Activated CD8-positive, alpha-beta memory T cell treated with anti-CD3 and anti-CD28 coated beads, Interleukin-2, amount 10 ng/mL, durations not matched to agents 7 days and 5 days (primary cell): ENCODE measurements at regions not wholly inside any gene's neighbourhood (a gene's known extent, or its start where the extent isn't known, plus 50 kb on each side); places are given as distances from the start of the nearest gene placed in this dataset.

Experiments
- ATAC-seq: fragments of 150-1000 bp; cut with Tn5 transposase; one replicate; pipeline ENCODE4 v1.10.0; 2021; ENCODE audit warnings: moderate library complexity
- CTCF ChIA-PET: fragments of 350-600 bp; sonication (Branson Sonifier 250); formaldehyde crosslinking; loops from one replicate; lab custom pipeline; 2021; ENCODE audit warnings: antibody characterized with exemption; lab: Charles Lee
- DNase-seq: peaks from one replicate; pipeline ENCODE4 v3.0.0-alpha.2; 2020
- H3K27ac Mint-ChIP-seq: one replicate; pipeline ENCODE4 v1.8.0; 2021; ENCODE audit warnings: mild to moderate bottlenecking, mixed read lengths
- H3K27me3 Mint-ChIP-seq: one replicate; pipeline ENCODE4 v1.8.0; 2021; ENCODE audit warnings: mixed read lengths
- H3K36me3 Mint-ChIP-seq: one replicate; pipeline ENCODE4 v1.8.0; 2021; ENCODE audit warnings: mild to moderate bottlenecking, mixed read lengths
- H3K4me1 Mint-ChIP-seq: one replicate; pipeline ENCODE4 v1.8.0; 2021; ENCODE audit warnings: mixed read lengths
- H3K4me3 Mint-ChIP-seq: one replicate; pipeline ENCODE4 v1.8.0; 2021; ENCODE audit warnings: mild to moderate bottlenecking, moderate library complexity, mixed read lengths
- H3K9me3 Mint-ChIP-seq: one replicate; pipeline ENCODE4 v1.8.0; 2022; ENCODE audit warnings: low read depth, mixed read lengths

GRCh38 chr13:107361666-107362065, 793.7 kb upstream of the ARGLU1 start:
- no peak for ATAC-seq
- Mint-ChIP-seq H3K27ac (no peak overlapping the region), H3K27me3 (no peaks in the 10 kb centered on the region), H3K9me3 (peaks cover 7% of the 10 kb centered on the region), H3K4me3 (no peak overlapping the region), H3K36me3 (no peaks in the 10 kb centered on the region), H3K4me1 (no peaks in the 10 kb centered on the region)
- no peak for DNase-seq
- CTCF ChIA-PET, result no interaction called here

DNA sequence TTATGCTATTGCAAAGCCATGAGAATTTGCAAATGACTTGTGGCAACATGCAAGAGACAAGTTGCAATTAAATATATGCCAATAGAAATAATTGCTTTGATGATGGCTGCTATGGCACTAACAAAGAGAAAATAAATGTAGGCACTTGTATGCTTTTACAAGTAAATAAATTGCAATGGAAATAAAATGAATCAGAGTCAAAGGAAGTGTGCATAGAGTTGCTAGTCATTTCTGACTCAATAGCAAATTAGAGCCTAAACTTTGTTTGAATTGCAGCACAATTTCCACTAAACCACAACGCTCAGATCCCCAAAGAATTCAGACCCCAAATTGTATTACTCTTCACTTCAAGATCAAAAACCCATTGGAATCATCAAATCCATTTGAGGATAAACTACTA, 792.1 kb upstream of the ARGLU1 start:
- CTCF ChIA-PET, result interaction anchor here (0.6 kb wide), 1 partner anchor 205 kb away, joined by 3 read pairs; no protein-coding TSS in a partner anchor
- H3K36me3 Mint-ChIP-seq, result no peaks in the 10 kb centered on the region
- DNase-seq, result no peak
- H3K27me3 Mint-ChIP-seq, result no peaks in the 10 kb centered on the region
- no peaks in the 10 kb centered on the region for H3K4me1 Mint-ChIP-seq
- no peak for ATAC-seq
- H3K9me3 Mint-ChIP-seq, result peaks cover 5% of the 10 kb centered on the region
- H3K27ac Mint-ChIP-seq, result no peak overlapping the region
- no peak overlapping the region for H3K4me3 Mint-ChIP-seq

GRCh38 chr13:107358866-107359265, 790.9 kb upstream of the ARGLU1 start:
- DNase-seq, result no peak
- Mint-ChIP-seq H3K27ac (no peak overlapping the region), H3K36me3 (no peaks in the 10 kb centered on the region), H3K27me3 (no peaks in the 10 kb centered on the region), H3K4me3 (no peak overlapping the region), H3K4me1 (no peaks in the 10 kb centered on the region), H3K9me3 (peaks cover 8% of the 10 kb centered on the region)
- CTCF ChIA-PET, result no interaction called here
- ATAC-seq, result no peak

DNA sequence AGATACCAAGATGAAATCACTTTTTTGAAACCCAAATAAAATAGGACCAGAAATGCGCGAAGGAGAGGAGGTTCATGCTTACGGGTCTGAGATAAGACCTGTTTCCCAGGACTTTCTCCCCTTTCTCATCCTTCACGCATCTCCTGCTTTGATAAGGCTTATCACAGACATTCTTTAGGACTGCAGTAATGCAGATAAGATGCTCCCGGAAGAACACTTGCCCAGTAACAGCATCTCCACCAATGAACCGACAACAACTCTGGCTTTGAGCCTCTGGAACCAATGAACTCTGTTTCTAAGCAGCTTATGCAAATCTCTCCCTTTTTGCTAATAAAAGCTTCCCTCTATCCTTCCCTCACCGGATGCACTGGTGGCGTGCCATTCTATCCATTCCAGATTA, 783.4 kb upstream of the ARGLU1 start:
- H3K4me1 Mint-ChIP-seq, result no peaks in the 10 kb centered on the region
- no peaks in the 10 kb centered on the region for H3K27me3 Mint-ChIP-seq
- H3K27ac Mint-ChIP-seq, result no peak overlapping the region
- H3K9me3 Mint-ChIP-seq, result peaks cover 3% of the 10 kb centered on the region
- ATAC-seq (no peak), DNase-seq (no peak)
- CTCF ChIA-PET, result no interaction called here
- H3K36me3 Mint-ChIP-seq, result no peaks in the 10 kb centered on the region
- H3K4me3 Mint-ChIP-seq, result no peak overlapping the region

GRCh38 chr13:107348925-107349324, 781.0 kb upstream of the ARGLU1 start:
- no peak for DNase-seq
- peaks cover under 1% of the 10 kb centered on the region for H3K9me3 Mint-ChIP-seq
- no peaks in the 10 kb centered on the region for H3K27me3 Mint-ChIP-seq
- no peak overlapping the region for H3K27ac Mint-ChIP-seq
- CTCF ChIA-PET, result no interaction called here
- no peaks in the 10 kb centered on the region for H3K36me3 Mint-ChIP-seq
- no peak for ATAC-seq
- H3K4me1 Mint-ChIP-seq, result no peaks in the 10 kb centered on the region
- no peak overlapping the region for H3K4me3 Mint-ChIP-seq

- Mint-ChIP-seq H3K27ac (no peak overlapping the region), H3K4me1 (no peaks in the 10 kb centered on the region), H3K36me3 (no peaks in the 10 kb centered on the region), H3K4me3 (no peak overlapping the region), H3K9me3 (peaks cover 5% of the 10 kb centered on the region), H3K27me3 (no peaks in the 10 kb centered on the region)
- DNase-seq (no peak), ATAC-seq (no peak)
- CTCF ChIA-PET, result no interaction called here
Measured at GRCh38 chr13:107348471-107348870, 780.5 kb upstream of the ARGLU1 start.

DNA sequence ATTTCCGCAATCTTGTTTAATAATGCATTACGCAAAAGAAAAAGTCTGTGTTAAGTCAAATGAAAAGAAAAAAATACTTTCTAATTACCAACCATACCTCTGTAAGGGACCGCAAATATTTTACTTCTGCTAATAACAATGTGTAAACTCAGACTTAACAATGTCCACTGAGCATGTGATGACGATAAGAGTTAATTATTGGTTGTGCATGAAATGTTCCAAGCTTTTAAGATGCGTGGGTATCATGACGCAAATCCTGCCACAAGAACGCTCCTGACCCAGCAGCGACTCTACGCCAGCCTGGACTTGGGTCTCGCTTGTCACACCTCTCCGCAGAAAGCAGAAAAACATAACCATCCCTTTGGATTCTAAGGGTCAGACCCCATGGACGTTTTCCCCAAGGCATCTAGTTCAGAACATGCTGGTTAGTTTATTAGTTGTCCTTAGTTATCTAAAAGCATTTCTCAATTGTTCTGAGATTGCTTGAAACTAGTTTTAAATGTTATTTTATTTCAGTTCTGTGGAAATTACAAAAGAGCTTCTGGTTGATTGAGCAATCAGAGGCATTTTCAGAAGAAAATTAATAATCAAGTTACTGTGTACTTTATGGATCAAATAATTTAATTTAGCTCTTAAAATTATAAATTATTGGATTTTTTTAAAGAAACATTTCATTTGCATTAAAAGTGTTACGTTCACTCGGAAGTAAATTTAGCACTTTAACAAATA, 779.9 kb upstream of the ARGLU1 start:
- no peak overlapping the region for H3K27ac Mint-ChIP-seq
- peaks cover 8% of the 10 kb centered on the region for H3K9me3 Mint-ChIP-seq
- ATAC-seq, result no peak
- no peaks in the 10 kb centered on the region for H3K4me1 Mint-ChIP-seq
- no peak overlapping the region for H3K4me3 Mint-ChIP-seq
- CTCF ChIA-PET, result no interaction called here
- DNase-seq, result no peak
- no peaks in the 10 kb centered on the region for H3K27me3 Mint-ChIP-seq
- H3K36me3 Mint-ChIP-seq, result no peaks in the 10 kb centered on the region

GRCh38 chr13:107342747-107343146, 774.8 kb upstream of the ARGLU1 start:
- no peaks in the 10 kb centered on the region for H3K36me3 Mint-ChIP-seq
- no peak overlapping the region for H3K4me3 Mint-ChIP-seq
- DNase-seq, result no peak
- H3K9me3 Mint-ChIP-seq, result peaks cover 10% of the 10 kb centered on the region
- no peak for ATAC-seq
- no peaks in the 10 kb centered on the region for H3K27me3 Mint-ChIP-seq
- no peaks in the 10 kb centered on the region for H3K4me1 Mint-ChIP-seq
- H3K27ac Mint-ChIP-seq, result no peak overlapping the region
- CTCF ChIA-PET, result no interaction called here

- CTCF ChIA-PET, result no interaction called here
- no peak for ATAC-seq
Measured at GRCh38 chr13:107339209-107339608, 771.3 kb upstream of the ARGLU1 start.

DNA sequence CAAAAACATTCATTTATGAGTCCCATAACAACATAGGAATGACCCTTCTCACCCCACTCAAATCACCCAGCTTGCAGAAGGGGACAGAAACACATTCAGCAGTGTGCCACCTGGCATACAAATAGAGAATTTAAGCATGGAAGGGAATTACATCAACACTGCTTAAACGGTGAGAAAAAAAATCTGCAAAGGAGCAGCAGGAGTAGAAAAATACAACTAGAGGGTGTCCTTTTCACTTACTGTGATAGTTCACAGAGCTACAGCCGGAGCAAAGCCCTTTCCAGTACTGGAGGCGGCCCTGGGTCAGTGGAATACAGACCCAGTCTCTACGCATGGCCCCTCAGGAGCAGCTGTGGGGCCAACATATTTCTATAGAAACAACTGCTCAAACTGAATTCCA, 764.3 kb upstream of the ARGLU1 start:
- CTCF ChIA-PET, result no interaction called here
- peaks cover 2% of the 10 kb centered on the region for H3K9me3 Mint-ChIP-seq
- H3K4me1 Mint-ChIP-seq, result no peaks in the 10 kb centered on the region
- no peaks in the 10 kb centered on the region for H3K36me3 Mint-ChIP-seq
- H3K27ac Mint-ChIP-seq, result no peak overlapping the region
- no peaks in the 10 kb centered on the region for H3K27me3 Mint-ChIP-seq
- DNase-seq (no peak), ATAC-seq (no peak)
- no peak overlapping the region for H3K4me3 Mint-ChIP-seq

More at GRCh38 chr13:107339209-107339608, 771.3 kb upstream of the ARGLU1 start:
- H3K4me3 Mint-ChIP-seq, result no peak overlapping the region
- H3K4me1 Mint-ChIP-seq, result no peaks in the 10 kb centered on the region
- H3K36me3 Mint-ChIP-seq, result no peaks in the 10 kb centered on the region
- no peaks in the 10 kb centered on the region for H3K27me3 Mint-ChIP-seq
- H3K9me3 Mint-ChIP-seq, result peaks cover 10% of the 10 kb centered on the region
- H3K27ac Mint-ChIP-seq, result no peak overlapping the region
- no peak for DNase-seq

GRCh38 chr13:107331359-107331758, 763.4 kb upstream of the ARGLU1 start:
- no peak overlapping the region for H3K27ac Mint-ChIP-seq
- no peaks in the 10 kb centered on the region for H3K36me3 Mint-ChIP-seq
- ATAC-seq, result no peak

DNA sequence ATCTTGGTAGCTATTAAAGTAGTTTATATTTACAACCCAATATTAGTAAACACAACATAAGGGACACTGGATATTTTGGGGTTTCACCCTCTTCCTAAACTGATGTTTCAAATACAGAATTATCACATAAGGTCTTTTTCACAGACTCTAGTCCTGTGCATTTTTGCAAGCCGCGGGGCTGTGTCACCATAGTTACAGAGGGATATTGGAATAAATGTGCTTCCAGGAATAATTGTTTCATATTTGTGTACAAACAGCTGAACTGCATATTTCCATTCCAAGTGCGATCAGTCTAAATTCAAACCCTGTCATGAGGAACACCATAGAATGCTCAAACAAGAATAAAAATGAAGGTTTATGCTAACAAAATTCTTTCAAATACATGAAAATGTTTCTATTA, 762.5 kb upstream of the ARGLU1 start:
- no peak for DNase-seq
- CTCF ChIA-PET, result no interaction called here
- no peaks in the 10 kb centered on the region for H3K36me3 Mint-ChIP-seq
- H3K4me3 Mint-ChIP-seq, result no peak overlapping the region
- H3K9me3 Mint-ChIP-seq, result peaks cover 2% of the 10 kb centered on the region
- H3K27me3 Mint-ChIP-seq, result no peaks in the 10 kb centered on the region
- ATAC-seq, result no peak
- no peaks in the 10 kb centered on the region for H3K4me1 Mint-ChIP-seq
- H3K27ac Mint-ChIP-seq, result no peak overlapping the region

More at GRCh38 chr13:107331359-107331758, 763.4 kb upstream of the ARGLU1 start:
- CTCF ChIA-PET, result no interaction called here
- H3K9me3 Mint-ChIP-seq, result peaks cover 2% of the 10 kb centered on the region
- H3K27me3 Mint-ChIP-seq, result no peaks in the 10 kb centered on the region
- H3K4me1 Mint-ChIP-seq, result no peaks in the 10 kb centered on the region
- DNase-seq, result no peak
- H3K4me3 Mint-ChIP-seq, result no peak overlapping the region

DNA sequence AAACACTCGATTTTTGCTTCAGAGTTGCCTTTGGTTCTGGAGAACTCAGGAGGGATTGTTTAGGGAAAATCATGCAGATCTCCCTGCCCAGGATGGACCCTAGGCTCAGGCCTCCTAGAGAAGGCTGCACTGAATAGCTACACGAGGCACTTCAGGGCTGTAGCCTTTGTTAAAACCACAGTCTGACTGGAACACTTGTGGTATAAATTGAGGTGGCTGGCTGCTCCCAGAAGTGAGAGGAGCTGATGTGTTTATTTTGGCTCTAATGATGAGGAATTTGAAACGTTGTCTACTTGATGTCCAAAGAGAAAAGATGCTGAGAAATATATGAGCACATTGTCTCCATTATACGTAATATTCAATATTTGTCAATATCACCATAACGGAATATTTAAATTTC, 762.1 kb upstream of the ARGLU1 start:
- no peak for ATAC-seq

DNA sequence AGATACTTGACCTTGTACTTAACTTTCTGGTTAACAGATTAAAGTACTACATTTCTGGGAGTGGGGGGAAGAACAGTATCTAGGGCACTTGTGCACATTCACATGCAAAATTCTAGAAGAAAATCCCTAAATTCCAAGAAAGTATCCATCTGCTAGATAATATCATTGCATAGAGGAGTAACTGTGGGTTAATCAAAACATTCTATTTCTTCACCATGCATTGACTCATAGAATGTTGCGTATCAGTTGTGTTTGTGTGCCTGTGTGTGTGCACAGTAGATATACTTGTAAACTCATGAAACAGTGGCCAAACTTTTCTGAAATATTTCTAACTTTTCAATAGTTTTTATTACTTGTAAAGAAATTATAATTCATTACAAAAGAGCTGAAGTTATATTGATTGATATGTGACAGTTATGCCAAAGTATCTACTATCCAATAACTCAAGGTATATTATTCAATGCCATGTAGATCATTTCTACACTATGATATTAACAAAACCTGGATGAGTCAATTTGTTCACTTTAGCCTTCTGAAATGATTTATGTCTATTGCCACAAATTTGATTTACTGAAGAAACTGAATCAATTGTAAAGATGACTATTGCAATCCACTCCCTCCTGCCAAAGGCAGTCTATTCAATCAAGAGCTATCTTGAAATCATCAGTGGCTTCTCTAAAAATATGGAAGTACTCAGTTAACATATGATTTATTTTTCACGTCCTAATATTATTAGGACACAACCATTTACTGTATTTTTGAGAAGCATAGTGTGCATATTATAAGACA, 756.7 kb upstream of the ARGLU1 start:
- H3K27ac Mint-ChIP-seq, result no peak overlapping the region
- H3K4me1 Mint-ChIP-seq, result no peaks in the 10 kb centered on the region
- H3K4me3 Mint-ChIP-seq, result no peak overlapping the region
- no peaks in the 10 kb centered on the region for H3K36me3 Mint-ChIP-seq
- H3K9me3 Mint-ChIP-seq, result peaks cover 2% of the 10 kb centered on the region
- CTCF ChIA-PET, result no interaction called here
- DNase-seq (no peak), ATAC-seq (no peak)
- no peaks in the 10 kb centered on the region for H3K27me3 Mint-ChIP-seq

More for the DNA sequence above, 762.1 kb upstream of the ARGLU1 start:
- H3K27me3 Mint-ChIP-seq, result no peaks in the 10 kb centered on the region
- H3K36me3 Mint-ChIP-seq, result no peaks in the 10 kb centered on the region
- H3K4me3 Mint-ChIP-seq, result no peak overlapping the region
- H3K4me1 Mint-ChIP-seq, result no peaks in the 10 kb centered on the region
- peaks cover 2% of the 10 kb centered on the region for H3K9me3 Mint-ChIP-seq
- no peak overlapping the region for H3K27ac Mint-ChIP-seq
- CTCF ChIA-PET, result no interaction called here
- no peak for DNase-seq
